Fibroblast of lung (primary cell): ENCODE measurements at regions not wholly inside any gene's neighbourhood (a gene's known extent, or its start where the extent isn't known, plus 50 kb on each side); places are given as distances from the start of the nearest gene placed in this dataset.

Source experiments
- EZH2 ChIP-seq: IDR thresholded peaks from 2 replicates; pipeline ENCODE4 v1.5.1; 2012; ENCODE audit warnings: low read length, control low read depth, mild to moderate bottlenecking; ENCODE audit errors: missing control alignments
- TF ChIP-seq, protein P1 (sequence below), 2 donors: IDR thresholded peaks in 1 of 2; conservative IDR thresholded peaks in 1 of 2; 1 replicate in 1 of 2; 2 replicates in 1 of 2; pipeline ENCODE4 v1.5.1; 2011 to 2012; ENCODE audit warnings: low read length in 2 of 2, control low read depth in 1 of 2, inconsistent platforms in 1 of 2, low read depth in 1 of 2, mild to moderate bottlenecking in 1 of 2

DNA sequence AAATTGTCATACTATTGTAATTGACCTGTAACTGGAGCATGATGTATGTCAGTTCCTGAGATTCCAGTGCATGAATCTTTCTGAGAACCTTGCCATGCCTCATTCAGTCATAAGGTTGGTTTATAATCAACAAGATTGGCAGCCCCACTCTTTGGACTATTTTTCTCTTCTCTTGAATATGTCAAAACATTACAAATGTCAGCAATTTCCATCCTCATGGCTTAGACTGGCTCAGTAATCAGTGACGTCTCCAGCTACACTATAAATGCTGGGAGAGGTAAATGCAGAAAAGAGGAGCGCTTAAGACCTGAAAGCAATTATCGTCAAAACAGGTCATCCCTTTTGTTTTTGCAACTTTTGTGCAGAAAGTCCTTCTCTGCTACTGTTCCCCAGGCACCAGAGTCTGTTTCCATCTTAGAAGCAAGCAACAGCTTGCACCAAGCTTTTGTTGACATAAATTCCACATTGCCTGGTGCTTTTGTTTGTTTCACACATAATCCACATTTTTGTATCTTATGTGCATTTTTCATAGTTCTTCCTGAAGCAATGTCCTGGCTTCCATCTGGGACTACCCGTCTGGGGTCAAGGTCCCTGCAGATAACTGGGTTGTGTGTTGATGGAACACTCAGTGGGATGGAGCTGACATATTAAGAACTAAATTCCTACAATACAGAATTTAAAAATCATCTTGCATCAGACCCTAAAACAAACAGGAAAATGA, 149.8 kb downstream of the OSR1 start:
- TF ChIP-seq, protein P1, sequence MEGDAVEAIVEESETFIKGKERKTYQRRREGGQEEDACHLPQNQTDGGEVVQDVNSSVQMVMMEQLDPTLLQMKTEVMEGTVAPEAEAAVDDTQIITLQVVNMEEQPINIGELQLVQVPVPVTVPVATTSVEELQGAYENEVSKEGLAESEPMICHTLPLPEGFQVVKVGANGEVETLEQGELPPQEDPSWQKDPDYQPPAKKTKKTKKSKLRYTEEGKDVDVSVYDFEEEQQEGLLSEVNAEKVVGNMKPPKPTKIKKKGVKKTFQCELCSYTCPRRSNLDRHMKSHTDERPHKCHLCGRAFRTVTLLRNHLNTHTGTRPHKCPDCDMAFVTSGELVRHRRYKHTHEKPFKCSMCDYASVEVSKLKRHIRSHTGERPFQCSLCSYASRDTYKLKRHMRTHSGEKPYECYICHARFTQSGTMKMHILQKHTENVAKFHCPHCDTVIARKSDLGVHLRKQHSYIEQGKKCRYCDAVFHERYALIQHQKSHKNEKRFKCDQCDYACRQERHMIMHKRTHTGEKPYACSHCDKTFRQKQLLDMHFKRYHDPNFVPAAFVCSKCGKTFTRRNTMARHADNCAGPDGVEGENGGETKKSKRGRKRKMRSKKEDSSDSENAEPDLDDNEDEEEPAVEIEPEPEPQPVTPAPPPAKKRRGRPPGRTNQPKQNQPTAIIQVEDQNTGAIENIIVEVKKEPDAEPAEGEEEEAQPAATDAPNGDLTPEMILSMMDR (conservative IDR thresholded peaks at IDR 0.05 in 1 of 2, IDR thresholded peaks at IDR 0.05 in 1 of 2; ENCODE audit: low read depth in 1 of 2, low read length in 2 of 2): no peak
- TF ChIP-seq EZH2: no peak
